GM12878 (cell line): ENCODE measurements at regions not wholly inside any gene's neighbourhood (a gene's known extent, or its start where the extent isn't known, plus 50 kb on each side); places are given as distances from the start of the nearest gene placed in this dataset.
A peak's percentile ranks its signal among the peaks of the same experiment; 100 is the strongest.

Source experiments
- ATAC-seq: fragments of 200-7000 bp; cut with Tn5 transposase; 3 replicates; pipeline ENCODE4 v1.9.1; 2020; ENCODE audit warnings: mild to moderate bottlenecking, moderate library complexity
- BruUV-seq: library from RNA; stranded (reverse); fragments of 400-500 nt; replicated peaks from 2 replicates; lab custom pipeline; 2021; lab: Mats Ljungman, UMichigan
- CTCF ChIA-PET: fragments of 300-600 bp; sonication (Branson Sonifier 250); formaldehyde crosslinking; extraction: SDS; loops from one replicate; lab custom pipeline; 2021; ENCODE audit warnings: inconsistent platforms; lab: Yijun Ruan, JAX
- POLR2A ChIA-PET: fragments of 350-600 bp; formaldehyde crosslinking; extraction: SDS; loops from one replicate; lab custom pipeline; 2021; ENCODE audit warnings: inconsistent platforms; lab: Charles Lee
- RAD21 ChIA-PET: fragments of 300-600 bp; sonication (Branson Sonifier 250); formaldehyde crosslinking; loops from one replicate; lab custom pipeline; 2023; ENCODE audit warnings: antibody characterized with exemption; ENCODE audit not compliant: unreplicated experiment; lab: Charles Lee
- SMC1A ChIA-PET: fragments of 300-600 bp; sonication (Branson Sonifier 250); formaldehyde crosslinking; loops from one replicate; lab custom pipeline; 2023; ENCODE audit not compliant: unreplicated experiment, uncharacterized antibody; lab: Charles Lee
- DNase-seq: peaks from one replicate; pipeline ENCODE4 v3.0.0-alpha.2; 2011; ENCODE audit warnings: low read depth, low spot score
- FAIRE-seq: peaks from 3 replicates; lab custom pipeline; 2011; peaks lifted over from hg19 to GRCh38; lab: Jason Lieb, UNC
- H2AFZ ChIP-seq: 2 replicates; pipeline ENCODE4 v1.6.0; 2011; ENCODE audit warnings: low read depth, low read length, control low read depth; ENCODE audit not compliant: control insufficient read depth
- H3K27ac ChIP-seq: 2 replicates; pipeline ENCODE4 v1.5.1; 2011; ENCODE audit warnings: control low read depth; ENCODE audit not compliant: control insufficient read depth, insufficient read depth
- H3K27me3 ChIP-seq, 2 experiments: replicated peaks in 1 of 2; 2 replicates each; pipeline versions ENCODE4 v1.6.0 to v1.6.1; 2011; ENCODE audit warnings: low read length in 1 of 2; ENCODE audit not compliant: control insufficient read depth in 2 of 2, insufficient read depth in 2 of 2
- H3K36me3 ChIP-seq, 2 experiments: 2 replicates each; pipeline ENCODE4 v1.5.1; 2011; ENCODE audit warnings: low read length in 1 of 2; ENCODE audit not compliant: control insufficient read depth in 2 of 2, insufficient read depth in 2 of 2
- H3K4me1 ChIP-seq: 2 replicates; pipeline ENCODE4 v1.6.1; 2011; ENCODE audit warnings: mild to moderate bottlenecking, low read length, moderate library complexity, mixed read lengths; ENCODE audit not compliant: control insufficient read depth, insufficient read depth
- H3K4me2 ChIP-seq: 2 replicates; pipeline ENCODE4 v1.6.0; 2011; ENCODE audit warnings: control low read depth; ENCODE audit not compliant: control insufficient read depth, insufficient read depth
- H3K4me3 ChIP-seq: fragments of 200-600 bp; sonication (generic); 2 replicates; pipeline ENCODE4 v1.5.1; 2016
- H3K79me2 ChIP-seq: 2 replicates; pipeline ENCODE4 v1.6.0; 2011; ENCODE audit warnings: low read length; ENCODE audit not compliant: control insufficient read depth, insufficient read depth
- H3K9ac ChIP-seq: 2 replicates; pipeline ENCODE4 v1.8.0; 2011; ENCODE audit warnings: low read length, control low read depth, mixed read lengths; ENCODE audit not compliant: control insufficient read depth, insufficient read depth
- H3K9me3 ChIP-seq: replicated peaks from 3 replicates; pipeline ENCODE4 v1.5.1; 2011; ENCODE audit warnings: mild to moderate bottlenecking, low read length; ENCODE audit not compliant: control insufficient read depth, insufficient read depth
- H4K20me1 ChIP-seq: 2 replicates; pipeline ENCODE4 v1.6.0; 2011; ENCODE audit not compliant: control insufficient read depth, insufficient read depth
- GABPA ChIP-seq: IDR thresholded peaks from 2 replicates; pipeline ENCODE4 v1.6.1; 2014; ENCODE audit warnings: antibody characterized with exemption, low read depth, mild to moderate bottlenecking, inconsistent platforms
- IKZF2 ChIP-seq, 2 experiments: fragments of 450-650 bp; IDR thresholded peaks; 2 replicates each; pipeline ENCODE4 v1.6.1; 2017; ENCODE audit warnings: mild to moderate bottlenecking in 2 of 2, moderate library complexity in 2 of 2
- KAT2A ChIP-seq: conservative IDR thresholded peaks from 2 replicates; pipeline ENCODE4 v1.6.1; 2011; ENCODE audit warnings: low read depth, low read length; ENCODE audit not compliant: control insufficient read depth
- KDM1A ChIP-seq: fragments of 200-600 bp; sonication (generic); IDR thresholded peaks from 2 replicates; pipeline ENCODE4 v1.6.1; 2016; ENCODE audit warnings: borderline replicate concordance
- NFXL1 ChIP-seq: fragments of 450-650 bp; IDR thresholded peaks from 2 replicates; pipeline ENCODE4 v1.6.1; 2017; ENCODE audit warnings: antibody characterized with exemption, mild to moderate bottlenecking, borderline replicate concordance
- PBX3 ChIP-seq: IDR thresholded peaks from 2 replicates; pipeline ENCODE4 v1.6.1; 2011; ENCODE audit warnings: mild to moderate bottlenecking, low read depth, low read length, moderate library complexity; ENCODE audit not compliant: insufficient replicate concordance
- RB1 ChIP-seq: fragments of 450-650 bp; formaldehyde crosslinking; IDR thresholded peaks from 2 replicates; pipeline ENCODE4 v1.6.1; 2017; ENCODE audit warnings: mild to moderate bottlenecking, borderline replicate concordance
- SMARCA5 ChIP-seq: fragments of 450-650 bp; IDR thresholded peaks from 2 replicates; pipeline ENCODE4 v1.6.1; 2017; ENCODE audit warnings: mild to moderate bottlenecking
- SP1 ChIP-seq: IDR thresholded peaks from one replicate; pipeline ENCODE4 v1.6.1; 2011; ENCODE audit warnings: low read depth, low read length
- SPI1 ChIP-seq: IDR thresholded peaks from 2 replicates; pipeline ENCODE4 v1.6.1; 2011; ENCODE audit warnings: low read depth, mild to moderate bottlenecking, low read length, moderate library complexity, borderline replicate concordance; ENCODE audit not compliant: insufficient read depth
- STAT1 ChIP-seq: fragments of 450-650 bp; conservative IDR thresholded peaks from 2 replicates; pipeline ENCODE4 v1.6.1; 2014; ENCODE audit warnings: antibody characterized with exemption, mild to moderate bottlenecking
- TCF7 ChIP-seq: IDR thresholded peaks from 2 replicates; pipeline ENCODE4 v1.6.1; 2014; ENCODE audit warnings: antibody characterized with exemption, borderline replicate concordance
- WRNIP1 ChIP-seq: IDR thresholded peaks from 2 replicates; pipeline ENCODE4 v1.6.1; 2011; ENCODE audit warnings: low read depth, low read length, improper control_type of control experiment, borderline replicate concordance
- ZNF274 ChIP-seq: IDR thresholded peaks from one replicate; pipeline ENCODE4 v1.8.0; 2011; ENCODE audit not compliant: insufficient read length, insufficient read depth
- whole genome bisulfite sequencing: methylation state at CpG from one replicate; pipeline ENCODE4 v1.1.6; 2016; ENCODE audit warnings: low lambda C conversion rate; ENCODE audit not compliant: insufficient replicate concordance, insufficient coverage; ENCODE audit errors: missing lambda C conversion rate; 5-methylcytosine and 5-hydroxymethylcytosine counted together
- in situ Hi-C: fragments of 300-500 bp; cut with MboI; formaldehyde crosslinking; loops from 9 replicates; pipeline ENCODE4 v1.14.3; 2018; ENCODE audit warnings: mixed read lengths
- intact Hi-C: fragments of 100-400 bp; cut with micrococcal nuclease; formaldehyde crosslinking; loops from one replicate; pipeline ENCODE4 v1.14.2; 2022; ENCODE audit not compliant: unreplicated experiment

- Histone ChIP-seq H3K27me3 (no peaks in the 10 kb centered on the region; a peak in 3 of 4 replicates), H3K36me3 (no peaks in the 10 kb centered on the region), H2AFZ (no peak overlapping the region), H3K4me3 (no peak overlapping the region), H4K20me1 (no peaks in the 10 kb centered on the region), H3K79me2 (no peaks in the 10 kb centered on the region), H3K4me2 (no peak overlapping the region), H3K4me1 (no peaks in the 10 kb centered on the region), H3K9ac (no peak overlapping the region), H3K27ac (no peak overlapping the region), H3K9me3 (no peaks in the 10 kb centered on the region; the same call in 2 of the 3 replicates)
- intact Hi-C loops, result no loop called here
- ChIA-PET POLR2A (no interaction called here), RAD21 (interaction anchor here (1.3 kb wide), 2 partner anchors 11 to 31 kb away, joined by 5 read pairs; no protein-coding TSS in a partner anchor), CTCF (interaction anchor here (0.6 to 1.4 kb wide), 3 partner anchors 10 to 278 kb away, joined by 3 to 5 read pairs (median 3); no protein-coding TSS in a partner anchor), SMC1A (interaction anchor here (1.0 to 2.3 kb wide), 6 partner anchors 11 to 361 kb away, joined by 3 to 8 read pairs (median 4); no protein-coding TSS in a partner anchor)
- in situ Hi-C loops, result no loop called here
- DNase-seq, result no peak
- no peak for FAIRE-seq
- WGBS, result 54% methylated on average over 6 of the region's 6 CpGs
- no peak; the same call in 2 of the 3 replicates for ATAC-seq
- TF ChIP-seq SMARCA5 (no peak), SPI1 (peak; percentile 42; the same call in 1 of the 2 replicates)
- no TSS peak for BruUV-seq
Measured at GRCh38 chr2:237196866-237197618, 111.4 kb downstream of the COPS8 start.

GRCh38 chr2:237198164-237198855, 112.6 kb downstream of the COPS8 start:
- no peak for ATAC-seq
- Histone ChIP-seq H3K4me3 (no peak overlapping the region), H3K79me2 (no peaks in the 10 kb centered on the region), H3K4me1 (no peaks in the 10 kb centered on the region), H3K4me2 (no peak overlapping the region), H4K20me1 (no peaks in the 10 kb centered on the region), H3K27me3 (no peaks in the 10 kb centered on the region; a peak in 3 of 4 replicates), H3K9ac (no peak overlapping the region), H3K36me3 (no peaks in the 10 kb centered on the region), H3K9me3 (no peaks in the 10 kb centered on the region; the same call in 2 of the 3 replicates), H3K27ac (no peak overlapping the region), H2AFZ (no peak overlapping the region)
- RAD21 ChIA-PET, result no interaction called here
- 67% methylated on average over 2 of the region's 2 CpGs for WGBS
- no TSS peak for BruUV-seq
- CTCF ChIA-PET, result no interaction called here
- POLR2A ChIA-PET, result no interaction called here
- SMC1A ChIA-PET, result interaction anchor here (1.0 to 2.1 kb wide), 3 partner anchors 36 to 360 kb away, joined by 3 to 5 read pairs (median 3); no protein-coding TSS in a partner anchor
- intact Hi-C loops (no loop called here), in situ Hi-C loops (no loop called here)
- DNase-seq, result no peak
- FAIRE-seq, result no peak
- no peak for TF ChIP-seq IKZF2 (IDR thresholded peaks at IDR 0.05)
- TF ChIP-seq ZNF274, result no peak
- TF ChIP-seq TCF7, result no peak
- TF ChIP-seq PBX3, result no peak
- no peak for TF ChIP-seq RB1
- TF ChIP-seq KAT2A, result no peak
- TF ChIP-seq KDM1A, result no peak
- TF ChIP-seq NFXL1, result no peak
- no peak for TF ChIP-seq GABPA
- TF ChIP-seq WRNIP1, result no peak
- no peak for TF ChIP-seq SP1
- TF ChIP-seq STAT1, result no peak
